NCI-H748 (cell line): ENCODE measurements at regions not wholly inside any gene's neighbourhood (a gene's known extent, or its start where the extent isn't known, plus 50 kb on each side); places are given as distances from the start of the nearest gene placed in this dataset.

ENCODE experiments used
- DNase-seq: peaks from one replicate; lab custom pipeline; 2025; ENCODE audit not compliant: unreplicated experiment; lab: John Stamatoyannopoulos, UW

GRCh38 chr1:68551459-68551858 lies 54.6 kb upstream of the DEPDC1 start:
- DNase-seq = no peak

GRCh38 chr1:68558321-68559026 lies 61.6 kb upstream of the DEPDC1 start:
- DNase-seq = no peak

- no peak for DNase-seq
Measured at GRCh38 chr1:68565923-68566322, 69.0 kb upstream of the DEPDC1 start.

- no peak for DNase-seq
Measured at GRCh38 chr1:68570871-68571270, 74.0 kb upstream of the DEPDC1 start.

- DNase-seq = no peak
Measured at GRCh38 chr1:68571454-68572235, 74.8 kb upstream of the DEPDC1 start.

- no peak for DNase-seq
Measured at GRCh38 chr1:68585351-68585750, 88.5 kb upstream of the DEPDC1 start.

GRCh38 chr1:68586766-68587165 lies 89.9 kb upstream of the DEPDC1 start:
- DNase-seq = no peak

- DNase-seq = no peak
Measured at GRCh38 chr1:68588304-68588703, 91.4 kb upstream of the DEPDC1 start.

- no peak for DNase-seq
Measured at GRCh38 chr1:68590473-68590872, 93.6 kb upstream of the DEPDC1 start.

GRCh38 chr1:68594851-68595250 lies 98.0 kb upstream of the DEPDC1 start:
- DNase-seq = no peak

- DNase-seq = peak; percentile 71
Measured at GRCh38 chr1:68600049-68600661, 103.3 kb upstream of the DEPDC1 start.

GRCh38 chr1:68608289-68608688 lies 111.4 kb upstream of the DEPDC1 start:
- DNase-seq = no peak

- no peak for DNase-seq
Measured at GRCh38 chr1:68615312-68615711, 118.4 kb upstream of the DEPDC1 start.

GRCh38 chr1:68617942-68618341 lies 121.1 kb upstream of the DEPDC1 start:
- DNase-seq = no peak

GRCh38 chr1:68620571-68620970 lies 123.7 kb upstream of the DEPDC1 start:
- DNase-seq = no peak

- DNase-seq = no peak
Measured at GRCh38 chr1:68623700-68624099, 126.8 kb upstream of the DEPDC1 start.

GRCh38 chr1:68624233-68624632 lies 127.4 kb upstream of the DEPDC1 start:
- DNase-seq = no peak

GRCh38 chr1:68625624-68626023 lies 128.7 kb upstream of the DEPDC1 start:
- DNase-seq = no peak

- DNase-seq = no peak
Measured at GRCh38 chr1:68633141-68633919, 136.4 kb upstream of the DEPDC1 start.

- no peak for DNase-seq
Measured at GRCh38 chr1:68644504-68644903, 147.6 kb upstream of the DEPDC1 start.

- DNase-seq = no peak
Measured at GRCh38 chr1:68651115-68651514, 154.2 kb upstream of the DEPDC1 start.
